H1 (cell line): ENCODE measurements at regions not wholly inside any gene's neighbourhood (a gene's known extent, or its start where the extent isn't known, plus 50 kb on each side); places are given as distances from the start of the nearest gene placed in this dataset.

Source experiments
- CTCF ChIA-PET: fragments of 300-600 bp; sonication (Branson Sonifier 250); formaldehyde crosslinking; loops from one replicate; lab custom pipeline; 2021; ENCODE audit not compliant: partially characterized antibody; lab: Charles Lee
- POLR2A ChIA-PET: fragments of 300-600 bp; sonication (Branson Sonifier 250); formaldehyde crosslinking; loops from one replicate; lab custom pipeline; 2021; ENCODE audit warnings: inconsistent platforms; ENCODE audit not compliant: partially characterized antibody; lab: Charles Lee
- DNase-seq, 2 experiments: peaks; one replicate each; pipeline versions ENCODE4 v3.0.0 to v3.0.0-alpha.2; 2010 to 2022; ENCODE audit warnings: low spot score in 2 of 2, low read depth in 1 of 2, mixed read lengths in 1 of 2
- FAIRE-seq: peaks from 2 replicates; lab custom pipeline; 2011; peaks lifted over from hg19 to GRCh38; lab: Jason Lieb, UNC
- H2AFZ ChIP-seq: 2 replicates; pipeline ENCODE4 v1.8.1; 2012; ENCODE audit warnings: low read length, inconsistent platforms
- H2AK5ac ChIP-seq: 2 replicates; pipeline ENCODE4 v1.6.1; 2013; ENCODE audit warnings: low read depth, low read length
- H2BK120ac ChIP-seq: replicated peaks from 2 replicates; pipeline ENCODE3; 2013; ENCODE audit warnings: low read depth, low read length, inconsistent platforms
- H2BK12ac ChIP-seq: 2 replicates; pipeline ENCODE4 v1.6.1; 2013; ENCODE audit warnings: low read depth, low read length
- H2BK15ac ChIP-seq: 2 replicates; pipeline ENCODE4 v1.6.1; 2013; ENCODE audit warnings: low read length
- H2BK20ac ChIP-seq: 2 replicates; pipeline ENCODE4 v1.6.1; 2013; ENCODE audit warnings: low read length
- H2BK5ac ChIP-seq: 2 replicates; pipeline ENCODE4 v1.6.1; 2013; ENCODE audit warnings: low read depth, low read length
- H3K14ac ChIP-seq: 2 replicates; pipeline ENCODE4 v1.6.1; 2013; ENCODE audit warnings: inconsistent platforms; ENCODE audit not compliant: insufficient read length
- H3K18ac ChIP-seq: 2 replicates; pipeline ENCODE4 v1.6.1; 2013; ENCODE audit warnings: low read length; ENCODE audit errors: extremely low read depth
- H3K23ac ChIP-seq: 2 replicates; pipeline ENCODE4 v1.6.1; 2013; ENCODE audit warnings: inconsistent platforms; ENCODE audit not compliant: insufficient read length
- H3K23me2 ChIP-seq: 2 replicates; pipeline ENCODE4 v1.6.1; 2013; ENCODE audit warnings: low read depth, low read length
- H3K27ac ChIP-seq: 2 replicates; pipeline ENCODE4 v1.6.1; 2011; ENCODE audit warnings: low read depth, low read length, inconsistent platforms
- H3K27me3 ChIP-seq, 4 experiments: replicated peaks in 1 of 4; 1 replicate in 1 of 4; 2 replicates in 3 of 4; pipeline versions ENCODE4 v1.6.1 to v1.8.1; 2011 to 2013; ENCODE audit warnings: low read length in 3 of 4, mild to moderate bottlenecking in 3 of 4, inconsistent platforms in 2 of 4, mixed read lengths in 2 of 4, moderate library complexity in 1 of 4; ENCODE audit not compliant: control insufficient read depth in 3 of 4, insufficient read depth in 3 of 4; ENCODE audit errors: extremely low read depth in 1 of 4
- H3K36me3 ChIP-seq, 4 experiments: 2 replicates each; pipeline versions ENCODE4 v1.6.1 to v1.8.1; 2011 to 2013; ENCODE audit warnings: mild to moderate bottlenecking in 4 of 4, low read length in 3 of 4, moderate library complexity in 2 of 4, control low read depth in 1 of 4, inconsistent platforms in 1 of 4; ENCODE audit not compliant: insufficient read depth in 4 of 4, control insufficient read depth in 2 of 4
- H3K4ac ChIP-seq: replicated peaks from 2 replicates; pipeline ENCODE3; 2013; ENCODE audit warnings: low read length, low read depth, mixed read lengths, inconsistent platforms; ENCODE audit not compliant: insufficient read length
- H3K4me1 ChIP-seq, 4 experiments: replicated peaks in 1 of 4; 1 replicate in 1 of 4; 2 replicates in 3 of 4; pipeline versions ENCODE4 v1.6.1 to v1.8.1; 2011 to 2013; ENCODE audit warnings: low read length in 3 of 4, inconsistent platforms in 2 of 4, mixed read lengths in 1 of 4; ENCODE audit not compliant: insufficient read depth in 4 of 4, control insufficient read depth in 3 of 4
- H3K4me2 ChIP-seq, 2 experiments: 2 replicates each; pipeline versions ENCODE4 v1.6.1 to v1.8.1; 2011 to 2013; ENCODE audit warnings: low read depth in 2 of 2, low read length in 2 of 2, control low read depth in 1 of 2, inconsistent platforms in 1 of 2, mild to moderate bottlenecking in 1 of 2; ENCODE audit not compliant: insufficient read depth in 1 of 2
- H3K4me3 ChIP-seq, 4 experiments: fragments of 200-600, 300-600 bp in 1 of 4; sonication (generic), shearing (Covaris generic), sonication (Bioruptor Twin) in 1 of 4; 2 replicates each; pipeline versions ENCODE4 v1.5.1 to v1.8.1; 2011 to 2016; ENCODE audit warnings: low read length in 4 of 4, low read depth in 3 of 4, control low read depth in 2 of 4, inconsistent platforms in 2 of 4, mild to moderate bottlenecking in 2 of 4, mixed read lengths in 1 of 4, moderate library complexity in 1 of 4; ENCODE audit not compliant: insufficient read depth in 2 of 4; ENCODE audit errors: extremely low read depth in 1 of 4
- H3K56ac ChIP-seq: replicated peaks from 2 replicates; pipeline ENCODE3; 2013; ENCODE audit warnings: low read depth, mild to moderate bottlenecking, mixed read lengths, low read length, inconsistent platforms; ENCODE audit not compliant: insufficient read length
- H3K79me1 ChIP-seq: 2 replicates; pipeline ENCODE4 v1.6.1; 2013; ENCODE audit warnings: low read depth, low read length, control low read depth
- H3K79me2 ChIP-seq, 2 experiments: 2 replicates each; pipeline versions ENCODE4 v1.6.1 to v1.8.1; 2012 to 2013; ENCODE audit warnings: low read length in 2 of 2, mild to moderate bottlenecking in 2 of 2, inconsistent platforms in 1 of 2; ENCODE audit not compliant: insufficient read depth in 2 of 2, control insufficient read depth in 1 of 2
- H3K9ac ChIP-seq, 4 experiments: replicated peaks in 1 of 4; 1 replicate in 1 of 4; 2 replicates in 3 of 4; pipeline versions ENCODE4 v1.6.1 to v1.8.1; 2011 to 2013; ENCODE audit warnings: low read depth in 3 of 4, low read length in 3 of 4, control low read depth in 2 of 4, mild to moderate bottlenecking in 2 of 4, moderate library complexity in 2 of 4, inconsistent platforms in 1 of 4; ENCODE audit errors: extremely low read depth in 1 of 4
- H3K9me3 ChIP-seq, 2 experiments: 2 replicates each; pipeline versions ENCODE4 v1.6.1 to v1.8.1; 2012 to 2013; ENCODE audit warnings: mild to moderate bottlenecking in 2 of 2, moderate library complexity in 2 of 2, control low read depth in 1 of 2, inconsistent platforms in 1 of 2, low read depth in 1 of 2, low read length in 1 of 2, mixed read lengths in 1 of 2; ENCODE audit not compliant: insufficient read depth in 2 of 2
- H4K20me1 ChIP-seq, 2 experiments: replicated peaks in 1 of 2; 2 replicates each; pipeline versions ENCODE3 to v1.8.1; 2011 to 2013; ENCODE audit warnings: inconsistent platforms in 2 of 2, low read length in 2 of 2, mild to moderate bottlenecking in 1 of 2; ENCODE audit not compliant: insufficient read depth in 2 of 2, control insufficient read depth in 1 of 2
- H4K5ac ChIP-seq: 2 replicates; pipeline ENCODE4 v1.6.1; 2013; ENCODE audit warnings: low read length, low read depth, mixed read lengths, inconsistent platforms; ENCODE audit not compliant: insufficient read length
- H4K8ac ChIP-seq: 2 replicates; pipeline ENCODE4 v1.8.0; 2013; ENCODE audit warnings: mild to moderate bottlenecking, moderate library complexity, low read length, inconsistent platforms; ENCODE audit not compliant: insufficient read depth; ENCODE audit errors: extremely low read depth
- H4K91ac ChIP-seq: replicated peaks from 2 replicates; pipeline ENCODE3; 2013; ENCODE audit warnings: low read length, mixed read lengths, inconsistent platforms; ENCODE audit not compliant: insufficient read length
- BACH1 ChIP-seq: IDR thresholded peaks from 2 replicates; pipeline ENCODE4 v1.6.1; 2012; ENCODE audit warnings: low read length, improper control_type of control experiment
- BCL11A ChIP-seq, 2 experiments: IDR thresholded peaks; one replicate each; pipeline ENCODE4 v1.6.1; 2011; ENCODE audit warnings: low read depth in 2 of 2, low read length in 2 of 2, mild to moderate bottlenecking in 2 of 2
- CBX5 ChIP-seq: fragments of 300-800, 300-1000 bp; sonication (generic); IDR thresholded peaks from 2 replicates; pipeline ENCODE4 v1.7.1; 2016; ENCODE audit warnings: antibody characterized with exemption, low read length, low read depth
- CEBPB ChIP-seq: IDR thresholded peaks from 2 replicates; pipeline ENCODE4 v1.6.1; 2012; ENCODE audit warnings: low read depth, low read length
- CREB1 ChIP-seq: IDR thresholded peaks from 2 replicates; pipeline ENCODE4 v1.6.1; 2012; ENCODE audit warnings: inconsistent platforms
- EZH2 ChIP-seq: fragments of 200-600 bp; sonication (generic); IDR thresholded peaks from 2 replicates; pipeline ENCODE4 v1.7.1; 2012; ENCODE audit warnings: low read depth, mild to moderate bottlenecking, moderate library complexity, low read length, inconsistent platforms; ENCODE audit not compliant: severe bottlenecking
- POLR2AphosphoS5 ChIP-seq: IDR thresholded peaks from 2 replicates; pipeline ENCODE4 v1.6.1; 2011; ENCODE audit warnings: low read depth, low read length
- RXRA ChIP-seq: IDR thresholded peaks from 2 replicates; pipeline ENCODE4 v1.6.1; 2011; ENCODE audit warnings: low read depth, mild to moderate bottlenecking, low read length, moderate library complexity; ENCODE audit not compliant: insufficient read depth
- SRF ChIP-seq: IDR thresholded peaks from 2 replicates; pipeline ENCODE4 v1.6.1; 2011; ENCODE audit warnings: mild to moderate bottlenecking, low read depth, low read length, moderate library complexity
- TBP ChIP-seq: IDR thresholded peaks from 2 replicates; pipeline ENCODE4 v1.6.1; 2011; ENCODE audit warnings: low read depth, low read length, improper control_type of control experiment
- TEAD4 ChIP-seq: IDR thresholded peaks from 2 replicates; pipeline ENCODE4 v1.6.1; 2012; ENCODE audit warnings: low read depth, low read length, inconsistent platforms, mixed read lengths
- WGBS, 2 experiments: shearing (Covaris generic) in 1 of 2; methylation state at CpG; one replicate each; pipeline versions ENCODE4 v1.1.6 to v1.1.7; 2013 to 2015; ENCODE audit warnings: low lambda C conversion rate in 2 of 2, mixed read lengths in 2 of 2, inconsistent platforms in 1 of 2, low coverage in 1 of 2, missing lambda C conversion rate in 1 of 2; ENCODE audit not compliant: insufficient replicate concordance in 2 of 2, insufficient coverage in 1 of 2, insufficient read length in 1 of 2; ENCODE audit errors: extremely low coverage in 1 of 2, missing lambda C conversion rate in 1 of 2; 5-methylcytosine and 5-hydroxymethylcytosine counted together
- TF ChIP-seq, protein P1 (sequence below): IDR thresholded peaks from 2 replicates; pipeline ENCODE4 v1.6.1; 2012; ENCODE audit warnings: low read length, inconsistent platforms

DNA sequence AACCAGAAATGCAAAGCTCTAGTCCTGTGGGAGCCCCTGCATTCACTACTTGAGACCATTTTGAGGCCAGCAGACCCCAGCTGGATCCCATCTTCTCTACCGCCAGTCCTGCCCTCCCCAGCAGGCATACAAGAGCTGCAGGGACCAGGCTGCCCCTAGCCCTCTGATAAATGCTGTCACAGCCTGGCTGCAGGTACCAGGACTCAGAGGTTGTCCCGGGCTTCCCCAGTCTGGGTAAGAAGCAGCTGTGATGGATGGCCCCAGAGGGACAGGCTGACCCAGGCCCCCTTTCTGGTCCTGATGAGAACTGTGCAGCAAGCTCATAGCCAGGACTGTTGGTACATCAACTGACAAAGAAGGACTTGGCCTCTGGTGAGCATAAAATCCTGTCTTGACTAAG, 132.9 kb upstream of the APCDD1 start:
- Histone ChIP-seq H3K79me2 (no peaks in the 10 kb centered on the region), H2AFZ (no peak overlapping the region), H3K14ac (no peak overlapping the region), H4K91ac (no peak overlapping the region), H3K56ac (no peak overlapping the region), H4K8ac (no peak overlapping the region), H2BK120ac (no peak overlapping the region), H3K23ac (no peak overlapping the region), H2AK5ac (no peak overlapping the region), H3K4me2 (no peak overlapping the region), H3K23me2 (no peaks in the 10 kb centered on the region), H2BK20ac (no peak overlapping the region), H3K27me3 (no peaks in the 10 kb centered on the region; a peak in 1 of 7 replicates), H2BK12ac (no peak overlapping the region), H2BK15ac (no peak overlapping the region), H3K27ac (no peak overlapping the region), H3K9me3 (0 out of 4 replicates have a peak, but pooled peaks cover 0 to 2% of the 10 kb centered on the region in 2 experiments), H4K5ac (no peak overlapping the region), H3K9ac (no peak overlapping the region), H4K20me1 (no peaks in the 10 kb centered on the region), H3K36me3 (no peaks in the 10 kb centered on the region), H3K4me3 (no peak overlapping the region), H3K79me1 (no peaks in the 10 kb centered on the region), H3K18ac (no peak overlapping the region), H2BK5ac (no peak overlapping the region), H3K4me1 (peaks cover 6 to 8% (median 6%) of the 10 kb centered on the region in 4 experiments; a peak in 6 of 7 replicates), H3K4ac (no peak overlapping the region)
- CTCF ChIA-PET = interaction anchor here (1.0 to 1.4 kb wide), 7 partner anchors 9 to 288 kb away, joined by 3 to 4 read pairs (median 4); no protein-coding TSS in a partner anchor
- FAIRE-seq = no peak
- POLR2A ChIA-PET = no interaction called here
- 84% methylated on average over 2 of the region's 2 CpGs; no CpG with 5 or more reads in 1 of the 2 experiments for WGBS, 2 experiments
- DNase-seq = no peak
- TF ChIP-seq RXRA (no peak), POLR2AphosphoS5 (no peak), BCL11A (IDR thresholded peaks at IDR 0.05; ENCODE audit: low read depth in 2 of 2, low read length in 2 of 2) (no peak), CREB1 (no peak), SRF (no peak), CEBPB (no peak), TEAD4 (no peak), TBP (no peak), CBX5 (no peak), EZH2 (no peak), BACH1 (no peak)
- TF ChIP-seq, protein P1, sequence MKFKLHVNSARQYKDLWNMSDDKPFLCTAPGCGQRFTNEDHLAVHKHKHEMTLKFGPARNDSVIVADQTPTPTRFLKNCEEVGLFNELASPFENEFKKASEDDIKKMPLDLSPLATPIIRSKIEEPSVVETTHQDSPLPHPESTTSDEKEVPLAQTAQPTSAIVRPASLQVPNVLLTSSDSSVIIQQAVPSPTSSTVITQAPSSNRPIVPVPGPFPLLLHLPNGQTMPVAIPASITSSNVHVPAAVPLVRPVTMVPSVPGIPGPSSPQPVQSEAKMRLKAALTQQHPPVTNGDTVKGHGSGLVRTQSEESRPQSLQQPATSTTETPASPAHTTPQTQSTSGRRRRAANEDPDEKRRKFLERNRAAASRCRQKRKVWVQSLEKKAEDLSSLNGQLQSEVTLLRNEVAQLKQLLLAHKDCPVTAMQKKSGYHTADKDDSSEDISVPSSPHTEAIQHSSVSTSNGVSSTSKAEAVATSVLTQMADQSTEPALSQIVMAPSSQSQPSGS = no peak
